HepG2 (cell line): ENCODE measurements at regions not wholly inside any gene's neighbourhood (a gene's known extent, or its start where the extent isn't known, plus 50 kb on each side); places are given as distances from the start of the nearest gene placed in this dataset.

Experiments
- CHD4 ChIP-seq: fragments of 200-600 bp; sonication (generic); IDR thresholded peaks from 2 replicates; pipeline ENCODE4 v1.7.0; 2017; ENCODE audit warnings: mild to moderate bottlenecking, low read length, borderline replicate concordance
- CTCF ChIP-seq: sonication (generic); formaldehyde crosslinking; IDR thresholded peaks from 2 replicates; pipeline ENCODE4 v1.5.0; 2020; ENCODE audit warnings: mild to moderate bottlenecking, missing genetic modification reagents, moderate library complexity
- MAX ChIP-seq: IDR thresholded peaks from 2 replicates; pipeline ENCODE4 v1.6.1; 2012; ENCODE audit warnings: inconsistent platforms
- NBN ChIP-seq: fragments of 450-650 bp; conservative IDR thresholded peaks from 2 replicates; pipeline ENCODE4 v1.6.1; 2017
- PHB2 ChIP-seq: fragments of 450-650 bp; IDR thresholded peaks from 2 replicates; pipeline ENCODE4 v1.6.1; 2018; ENCODE audit not compliant: partially characterized antibody
- SP4 ChIP-seq: sonication (generic); formaldehyde crosslinking; IDR thresholded peaks from 2 replicates; pipeline ENCODE4 v1.8.1; 2023; ENCODE audit warnings: mild to moderate bottlenecking, missing genetic modification reagents
- TCF7L2 ChIP-seq: IDR thresholded peaks from 2 replicates; pipeline ENCODE4 v1.6.1; 2011; ENCODE audit warnings: mild to moderate bottlenecking, low read depth, low read length, moderate library complexity
- ZBTB1 ChIP-seq: sonication (generic); formaldehyde crosslinking; IDR thresholded peaks from 2 replicates; pipeline ENCODE4 v1.4.0; 2020; ENCODE audit warnings: missing genetic modification reagents, borderline replicate concordance
- ZNF414 ChIP-seq: sonication (generic); formaldehyde crosslinking; IDR thresholded peaks from 2 replicates; pipeline ENCODE4 v1.5.0; 2020; ENCODE audit warnings: missing genetic modification reagents
- ZNF816 ChIP-seq: sonication (generic); formaldehyde crosslinking; IDR thresholded peaks from 2 replicates; pipeline ENCODE4 v1.8.0; 2022; ENCODE audit warnings: missing genetic modification reagents, mild to moderate bottlenecking, borderline replicate concordance

GRCh38 chr10:91111060-91111459, 109.4 kb upstream of the PCGF5 start:
- no peak for TF ChIP-seq ZBTB1 (CRISPR knock-in tag)
- TF ChIP-seq MAX: no peak
- no peak for TF ChIP-seq CHD4
- TF ChIP-seq CTCF: no peak
- no peak for TF ChIP-seq TCF7L2
- no peak for TF ChIP-seq PHB2
- TF ChIP-seq ZNF816: no peak
- no peak for TF ChIP-seq NBN
- no peak for TF ChIP-seq SP4 (CRISPR knock-in tag)
- TF ChIP-seq ZNF414 (CRISPR knock-in tag): no peak
